Ascending aorta (tissue), 2 donors: ENCODE measurements at regions not wholly inside any gene's neighbourhood (a gene's known extent, or its start where the extent isn't known, plus 50 kb on each side); places are given as distances from the start of the nearest gene placed in this dataset.

Experiments used
- DNase-seq, 2 donors: peaks; one replicate each; pipeline ENCODE4 v3.0.0-alpha.2; 2019; ENCODE audit warnings: low spot score in 2 of 2
- H3K27ac ChIP-seq, 2 donors: fragments of 200-600 bp; sonication (generic); one replicate each; pipeline ENCODE4 v1.5.1; 2016 to 2017; ENCODE audit warnings: mild to moderate bottlenecking in 1 of 2
- H3K27me3 ChIP-seq: fragments of 200-600 bp; sonication (generic); one replicate; pipeline ENCODE4 v1.5.1; 2017
- H3K36me3 ChIP-seq, 2 donors: fragments of 200-600 bp; sonication (generic); one replicate each; pipeline ENCODE4 v1.5.1; 2016
- H3K4me1 ChIP-seq, 2 donors: fragments of 200-600 bp; sonication (generic); one replicate each; pipeline ENCODE4 v1.5.1; 2016 to 2017; ENCODE audit warnings: mild to moderate bottlenecking in 1 of 2
- H3K4me3 ChIP-seq, 2 donors: fragments of 200-600 bp; sonication (generic); one replicate each; pipeline ENCODE4 v1.5.1; 2016 to 2017; ENCODE audit warnings: mild to moderate bottlenecking in 1 of 2
- H3K9me3 ChIP-seq, 2 donors: fragments of 200-600 bp; sonication (generic); one replicate each; pipeline ENCODE4 v1.5.1; 2016
- CTCF ChIP-seq, 3 experiments: fragments of 200-600 bp in 2 of 3; fragments of 450-650 bp in 1 of 3; sonication (generic) in 2 of 3; IDR thresholded peaks; one replicate each; pipeline ENCODE4 v1.5.1; 2016 to 2019; ENCODE audit warnings: antibody characterized with exemption in 3 of 3, mild to moderate bottlenecking in 1 of 3, moderate library complexity in 1 of 3
- intact Hi-C: fragments of 100-400 bp; cut with DNase I; formaldehyde crosslinking; loops from one replicate; pipeline ENCODE4 v1.15.1; 2023

GRCh38 chr3:124576565-124577493 is 153.4 kb upstream of the UMPS start:
- Histone ChIP-seq H3K4me1 (no peaks in the 10 kb centered on the region), H3K27me3 (no peaks in the 10 kb centered on the region), H3K36me3 (peaks cover 6 to 22% of the 10 kb centered on the region in 2 donors), H3K27ac (no peak overlapping the region), H3K4me3 (no peak overlapping the region), H3K9me3 (no peaks in the 10 kb centered on the region)
- intact Hi-C loops, result no loop called here
- DNase-seq, result no peak
- no peak for TF ChIP-seq CTCF (IDR thresholded peaks at IDR 0.05)

GRCh38 chr3:124577494-124578167 is 152.6 kb upstream of the UMPS start:
- intact Hi-C loops, result no loop called here
- no peak overlapping the region for H3K27ac ChIP-seq
- peaks cover 6 to 22% of the 10 kb centered on the region in 2 donors for H3K36me3 ChIP-seq
- no peaks in the 10 kb centered on the region for H3K4me1 ChIP-seq
- no peaks in the 10 kb centered on the region for H3K9me3 ChIP-seq
- H3K4me3 ChIP-seq, result no peak overlapping the region
- TF ChIP-seq CTCF (IDR thresholded peaks at IDR 0.05), result no peak
- H3K27me3 ChIP-seq, result no peaks in the 10 kb centered on the region
- DNase-seq, result no peak

DNA sequence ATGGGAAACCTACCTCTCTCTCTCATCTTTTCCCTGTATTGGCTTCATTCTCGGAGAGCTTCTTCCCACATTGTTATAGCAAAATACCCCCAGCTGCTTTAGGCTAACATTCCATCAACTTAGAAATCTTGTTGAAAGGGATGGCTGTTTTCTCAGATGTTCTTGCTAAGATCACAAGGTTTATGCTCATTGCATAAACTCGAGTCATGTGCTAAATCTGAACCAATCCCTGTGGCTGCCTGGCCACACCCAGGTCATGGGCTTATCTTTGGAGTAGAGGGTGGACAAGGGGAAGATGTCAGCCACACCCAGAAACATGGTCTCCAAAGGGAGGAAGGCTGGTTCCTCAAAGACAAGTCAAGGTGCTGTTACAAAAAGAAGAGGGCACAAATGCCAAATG is 150.6 kb upstream of the UMPS start:
- intact Hi-C loops, result no loop called here
- Histone ChIP-seq H3K27ac (no peak overlapping the region), H3K4me1 (peaks cover 0 to 8% of the 10 kb centered on the region in 2 donors), H3K9me3 (no peaks in the 10 kb centered on the region), H3K4me3 (no peak overlapping the region), H3K36me3 (peaks cover 5 to 14% of the 10 kb centered on the region in 2 donors), H3K27me3 (no peaks in the 10 kb centered on the region)
- no peak for DNase-seq
- no peak for TF ChIP-seq CTCF (IDR thresholded peaks at IDR 0.05)

DNA sequence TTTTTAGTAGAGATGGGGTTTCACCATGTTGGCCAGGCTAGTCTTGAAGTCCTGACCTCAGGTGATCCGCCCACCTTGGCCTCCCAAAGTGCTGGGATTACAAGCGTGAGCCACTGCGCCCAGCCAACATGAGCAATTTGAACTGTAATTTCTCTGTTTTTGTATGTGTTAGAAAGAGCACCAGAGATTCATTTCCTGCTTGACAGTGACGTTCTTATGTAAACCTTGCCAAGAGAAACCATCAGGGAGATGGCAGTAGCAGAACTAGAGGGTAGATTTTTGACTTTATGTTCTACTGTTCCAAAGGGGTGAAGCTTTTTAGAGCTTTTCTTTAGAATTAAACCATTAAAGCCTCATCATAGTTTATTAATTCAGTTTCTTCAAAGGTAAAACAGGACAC is 148.1 kb upstream of the UMPS start:
- DNase-seq, result no peak
- Histone ChIP-seq H3K27ac (no peak overlapping the region), H3K9me3 (no peaks in the 10 kb centered on the region), H3K4me1 (peaks cover 0 to 15% of the 10 kb centered on the region in 2 donors), H3K4me3 (no peak overlapping the region), H3K36me3 (no peaks in the 10 kb centered on the region), H3K27me3 (no peaks in the 10 kb centered on the region)
- intact Hi-C loops, result no loop called here
- no peak for TF ChIP-seq CTCF (IDR thresholded peaks at IDR 0.05)

DNA sequence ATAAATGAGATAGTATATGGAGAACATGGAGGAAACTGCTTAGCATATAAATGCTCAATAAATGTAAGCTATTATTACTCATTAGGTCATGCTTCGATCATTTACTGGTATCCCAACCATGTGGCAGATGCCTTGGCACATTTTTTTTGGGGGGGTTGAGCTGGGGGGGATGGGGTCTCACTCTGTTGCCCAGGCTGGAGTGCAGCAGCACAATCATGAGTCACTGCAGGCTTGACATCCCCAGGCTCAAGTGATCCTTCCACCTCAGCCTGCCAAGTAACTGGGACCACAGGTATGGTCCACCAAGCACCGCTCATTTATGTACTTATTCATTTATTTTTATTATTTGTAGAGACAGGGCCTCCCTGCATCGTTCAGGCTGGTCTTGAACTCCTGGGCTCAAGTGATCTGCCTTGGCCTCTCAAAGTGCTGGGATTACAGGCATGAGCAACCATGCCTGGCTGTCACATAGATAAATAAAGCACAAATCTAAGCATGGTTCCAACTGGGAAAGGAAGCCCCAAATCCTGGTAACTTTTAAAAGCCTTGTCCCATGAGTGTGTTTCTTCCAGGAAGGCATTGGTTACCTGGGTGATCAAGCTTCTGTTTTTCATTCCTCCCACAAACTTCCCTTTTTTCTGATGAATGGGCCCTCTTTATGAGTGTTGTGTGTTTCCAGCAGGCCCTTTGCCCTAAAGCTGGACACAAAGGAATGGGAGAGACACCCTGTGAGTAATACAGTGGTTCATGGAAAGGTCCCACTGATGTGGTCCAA is 147.4 kb upstream of the UMPS start:
- no peak overlapping the region for H3K4me3 ChIP-seq
- H3K27ac ChIP-seq, result no peak overlapping the region
- no peaks in the 10 kb centered on the region for H3K36me3 ChIP-seq
- H3K27me3 ChIP-seq, result no peaks in the 10 kb centered on the region
- intact Hi-C loops, result no loop called here
- TF ChIP-seq CTCF (IDR thresholded peaks at IDR 0.05), result no peak
- no peaks in the 10 kb centered on the region for H3K9me3 ChIP-seq
- peaks cover 0 to 15% of the 10 kb centered on the region in 2 donors for H3K4me1 ChIP-seq
- no peak for DNase-seq
